HuH-7.5 (cell line): ENCODE measurements at regions not wholly inside any gene's neighbourhood (a gene's known extent, or its start where the extent isn't known, plus 50 kb on each side); places are given as distances from the start of the nearest gene placed in this dataset.
A peak's percentile ranks its signal among the peaks of the same experiment; 100 is the strongest.
"Not testable (repeated sequence)": the region's sequence is repeated elsewhere in the genome, so short reads cannot be mapped to it uniquely, and the experiment has no call there.

Experiments used
- DNase-seq: peaks from one replicate; pipeline ENCODE4 v3.0.0; 2011; ENCODE audit warnings: low spot score

DNA sequence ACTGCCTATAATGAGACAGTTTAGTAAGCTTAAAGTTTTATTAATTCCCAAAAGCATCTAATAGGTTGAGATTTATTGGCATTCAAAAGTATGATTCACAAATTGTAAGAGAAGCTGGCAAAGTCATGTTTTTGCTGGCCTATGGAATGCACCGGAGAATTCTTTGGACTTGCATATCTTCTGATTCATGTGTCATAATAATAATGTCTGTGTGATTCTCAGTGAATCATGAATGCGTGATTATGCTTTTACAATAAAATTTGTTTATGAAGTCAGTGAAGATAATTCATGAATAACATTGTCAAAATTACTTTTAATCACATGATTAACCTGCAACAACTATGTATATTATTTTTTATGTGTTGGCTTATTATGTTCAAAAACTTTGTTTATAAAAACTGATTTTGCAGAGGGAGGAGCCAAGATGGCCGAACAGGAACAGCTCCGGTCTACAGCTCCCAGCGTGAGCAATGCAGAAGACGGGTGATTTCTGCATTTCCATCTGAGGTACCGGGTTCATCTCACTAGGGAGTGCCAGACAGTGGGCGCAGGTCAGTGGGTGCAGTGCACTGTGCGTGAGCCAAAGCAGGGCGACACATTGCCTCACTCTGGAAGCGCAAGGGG is 389.2 kb downstream of the SRGAP2C start:
- not testable (repeated sequence) for DNase-seq

DNA sequence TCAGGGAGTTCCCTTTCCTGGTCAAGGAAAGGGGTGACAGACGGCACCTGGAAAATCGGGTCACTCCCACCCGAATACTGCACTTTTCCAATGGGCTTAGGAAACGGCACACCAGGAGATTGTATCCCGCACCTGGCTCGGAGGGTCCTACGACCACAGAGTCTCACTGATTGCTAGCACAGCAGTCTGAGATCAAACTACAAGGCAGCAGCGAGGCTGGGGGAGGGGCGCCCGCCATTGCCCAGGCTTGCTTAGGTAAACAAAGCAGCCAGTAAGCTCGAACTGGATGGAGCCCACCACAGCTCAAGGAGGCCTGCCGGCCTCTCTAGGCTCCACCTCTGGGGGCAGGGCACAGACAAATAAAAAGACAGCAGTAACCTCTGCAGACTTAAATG is 389.7 kb downstream of the SRGAP2C start:
- not testable (repeated sequence) for DNase-seq

DNA sequence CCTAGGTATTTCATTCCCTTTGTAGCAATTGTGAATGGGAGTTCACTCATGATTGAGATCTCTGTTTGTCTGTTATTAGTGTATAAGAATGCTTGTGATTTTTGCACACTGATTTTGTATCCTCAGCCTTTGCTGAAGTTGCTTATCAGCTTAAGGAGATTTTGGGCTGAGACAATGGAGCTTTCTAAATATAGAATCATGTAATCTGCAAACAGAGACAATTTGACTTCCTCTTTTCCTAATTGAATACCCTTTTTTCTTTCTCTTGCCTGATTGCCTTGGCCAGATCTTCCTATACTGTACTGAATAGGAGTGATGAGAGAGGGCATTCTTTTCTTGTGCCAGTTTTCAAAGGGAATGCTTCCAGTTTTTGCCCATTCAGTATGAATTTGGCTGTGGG is 398.1 kb downstream of the SRGAP2C start:
- DNase-seq = not testable (repeated sequence)

DNA sequence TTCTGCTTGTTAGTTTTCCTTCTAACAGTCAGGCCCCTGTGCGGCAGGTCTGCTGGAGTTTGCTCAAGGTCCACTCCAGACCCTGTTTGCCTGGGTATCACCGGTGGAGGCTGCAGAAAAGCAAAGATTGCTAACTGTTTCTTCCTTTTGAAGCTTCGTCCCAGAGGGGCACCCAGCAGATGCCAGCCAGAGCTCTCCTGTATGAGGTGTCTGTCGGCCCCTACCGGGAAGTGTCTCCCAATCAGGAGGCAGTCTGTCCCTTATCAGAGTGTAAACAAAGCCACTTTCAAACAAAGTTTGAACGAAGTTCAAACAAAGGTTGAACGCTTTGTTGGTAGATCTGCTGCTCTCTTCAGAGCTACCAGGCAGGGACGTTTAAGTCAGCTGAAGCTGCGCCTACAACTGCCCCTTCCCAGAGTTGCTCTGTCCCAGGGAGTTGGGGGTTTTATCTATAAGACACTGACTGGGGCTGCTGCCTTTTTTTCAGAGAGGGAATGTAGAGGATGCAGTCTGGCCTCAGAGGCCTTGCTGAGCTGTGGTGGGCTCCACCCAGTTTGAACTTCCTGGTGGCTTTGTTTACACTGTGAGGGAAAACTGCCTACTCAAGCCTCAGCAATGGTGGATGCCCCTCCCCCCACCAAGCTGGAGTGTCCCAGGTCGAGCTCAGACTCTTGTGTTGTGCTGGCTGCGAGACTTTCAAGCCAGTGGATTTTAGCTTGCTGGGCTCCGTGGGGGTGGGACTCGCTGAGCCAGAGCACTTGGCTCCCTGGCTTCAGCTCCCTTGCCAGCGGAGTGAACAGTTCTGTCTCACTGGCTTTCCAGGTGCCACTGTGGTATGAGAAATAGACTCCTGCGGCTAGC is 401.8 kb downstream of the SRGAP2C start:
- DNase-seq = peak; percentile 3

DNA sequence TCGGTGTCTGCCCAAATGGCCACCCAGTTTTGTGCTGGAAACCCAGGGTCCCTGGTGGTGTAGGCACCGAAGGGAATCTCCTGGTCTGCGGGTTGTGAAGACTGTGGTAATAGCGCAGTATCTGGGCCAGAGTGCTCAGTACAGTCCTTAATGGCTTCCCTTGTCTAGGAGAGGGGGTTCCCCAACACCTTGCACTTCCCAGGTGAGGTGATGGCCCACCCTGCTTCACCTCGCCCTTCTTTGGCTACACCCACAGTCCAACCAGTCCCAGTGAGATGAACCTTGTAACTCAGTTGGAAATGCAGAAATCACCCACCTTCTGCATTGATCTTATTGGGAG is 402.4 kb downstream of the SRGAP2C start:
- DNase-seq = no peak

DNA sequence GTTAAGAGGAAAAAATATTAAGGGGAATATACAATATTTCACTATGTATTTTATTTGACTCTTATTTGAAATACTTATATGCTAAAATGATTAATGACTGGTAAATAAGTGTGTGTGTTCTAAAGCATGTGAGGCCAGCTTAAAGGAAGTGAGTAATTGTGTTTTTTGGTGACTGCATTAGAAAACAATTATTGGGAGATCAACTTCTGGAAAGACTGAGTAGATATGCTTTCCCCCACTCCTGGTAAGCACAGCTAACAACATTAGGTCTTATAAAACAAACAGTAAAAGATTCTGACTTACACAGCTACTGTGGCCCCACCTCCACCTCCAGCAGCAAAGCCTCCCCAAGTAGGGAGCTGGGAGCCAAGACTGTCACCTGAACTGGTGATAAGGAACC is 403.0 kb downstream of the SRGAP2C start:
- DNase-seq = no peak

DNA sequence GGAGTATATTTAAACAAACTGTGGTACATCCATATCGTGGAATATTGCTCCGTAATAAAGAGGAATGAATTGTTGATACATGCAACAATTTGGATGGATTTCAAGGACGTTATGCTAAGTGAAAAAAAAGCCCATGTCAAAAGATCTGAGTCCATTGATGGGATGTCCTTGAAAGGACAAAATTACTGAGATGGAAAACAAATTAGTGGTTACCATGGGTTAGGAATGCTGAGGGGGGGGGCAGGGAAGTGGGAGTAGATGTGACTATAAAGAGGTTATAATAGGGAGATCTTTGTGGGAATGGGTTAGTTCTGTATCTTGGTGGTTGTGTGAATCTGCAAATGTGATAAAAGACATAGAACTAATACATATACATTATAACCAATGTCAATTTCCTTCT is 409.3 kb downstream of the SRGAP2C start:
- no peak for DNase-seq

DNA sequence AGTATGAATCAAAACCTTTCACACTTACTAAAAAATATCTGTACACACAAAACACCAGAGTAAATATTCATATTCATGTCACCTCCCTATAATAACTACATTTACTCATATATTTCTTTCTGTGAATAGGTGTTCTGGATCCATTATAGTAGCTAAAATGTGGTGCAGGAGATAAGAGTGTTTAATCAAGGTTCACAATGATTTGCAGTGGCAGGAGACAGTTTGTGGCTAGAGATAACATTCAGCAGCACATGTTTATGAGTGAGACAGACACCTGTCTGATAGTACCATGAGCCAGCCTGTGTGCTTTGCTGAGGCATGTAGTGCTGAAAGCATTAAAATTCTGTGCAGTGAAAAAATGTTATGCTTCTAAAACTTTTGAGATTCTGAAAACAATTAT is 410.3 kb downstream of the SRGAP2C start:
- no peak for DNase-seq

DNA sequence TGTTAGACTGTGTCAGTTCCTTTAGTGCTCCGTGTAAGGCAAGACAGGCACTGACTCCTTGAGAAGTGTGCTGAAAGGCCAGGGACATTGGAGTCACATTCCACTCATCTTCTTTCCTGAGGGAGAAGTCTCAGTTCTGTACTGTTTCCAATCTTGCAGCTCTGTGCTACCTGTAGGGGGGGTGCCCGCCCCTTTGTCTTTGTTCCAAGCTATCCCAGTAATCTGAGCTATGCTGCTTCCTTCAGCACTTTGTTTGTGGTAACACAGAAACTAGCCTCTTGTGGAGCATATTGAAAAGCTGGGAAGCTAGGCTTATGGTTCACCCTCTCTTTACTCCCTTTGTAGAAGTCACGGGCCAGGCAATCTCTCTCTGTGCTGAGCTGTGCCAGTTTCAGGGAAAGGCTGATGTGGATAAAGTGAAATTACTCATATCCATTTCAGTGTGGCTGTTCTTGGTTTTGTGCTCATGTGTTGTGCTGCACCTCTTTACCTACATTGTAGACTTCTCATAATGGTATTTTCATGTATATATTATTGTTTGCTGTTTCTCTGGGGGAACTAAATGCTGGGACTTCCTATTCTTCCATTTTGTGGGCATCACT is 420.2 kb downstream of the SRGAP2C start:
- not testable (repeated sequence) for DNase-seq

DNA sequence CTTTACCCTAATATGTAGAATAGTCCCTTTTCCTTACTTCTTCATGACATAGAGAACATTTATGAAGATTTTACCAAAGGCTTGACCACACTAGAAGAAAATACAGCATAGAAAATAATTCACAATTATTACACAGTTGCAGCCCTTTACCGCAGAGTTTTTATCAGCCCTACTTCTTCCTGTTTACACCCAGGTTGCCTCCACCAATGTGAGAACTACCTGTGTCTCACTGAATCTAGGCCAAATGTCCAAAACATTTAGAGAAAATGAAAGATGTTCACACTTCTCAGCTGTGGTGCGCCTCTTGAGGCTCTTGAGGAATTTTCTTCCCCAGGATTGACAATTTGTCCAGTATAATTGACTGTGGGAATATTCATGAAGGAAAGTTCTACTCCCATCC is 422.7 kb downstream of the SRGAP2C start:
- DNase-seq = not testable (repeated sequence)
